ENCODE measurements at regions not wholly inside any gene's neighbourhood (a gene's known extent, or its start where the extent isn't known, plus 50 kb on each side); places are given as distances from the start of the nearest gene placed in this dataset.
"Not testable (repeated sequence)": the region's sequence is repeated elsewhere in the genome, so short reads cannot be mapped to it uniquely, and the experiment has no call there.

DNA sequence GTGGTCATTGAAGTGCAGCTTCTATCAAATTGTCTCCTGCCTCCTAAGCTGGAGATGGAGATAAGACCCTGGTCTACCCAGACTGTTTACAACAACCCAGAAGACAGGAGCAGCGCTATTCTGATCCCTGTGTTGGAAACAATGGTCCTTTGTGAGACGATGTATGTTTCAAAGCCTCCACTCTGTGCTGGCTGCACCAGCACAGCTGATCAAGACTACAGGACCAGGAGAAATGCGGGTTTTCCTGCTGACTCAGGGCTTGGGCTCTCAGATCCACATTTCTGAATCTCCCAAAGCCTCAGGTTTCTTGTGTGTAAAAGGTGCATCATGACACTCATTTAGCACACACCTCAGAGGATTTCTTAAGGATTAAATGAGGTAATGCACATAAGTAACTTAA, 92.0 kb downstream of the POU3F3 start:
- H4K20me1 ChIP-seq (ENCODE audit: insufficient read depth) = no peaks in the 10 kb centered on the region
- H3F3A ChIP-seq (ENCODE audit: insufficient read depth, low read length, poor library complexity, severe bottlenecking) = no peaks in the 10 kb centered on the region
- H3K27me3 ChIP-seq (ENCODE audit: insufficient read depth, low read depth, low read length) = no peaks in the 10 kb centered on the region
- no peak overlapping the region for H3K4me3 ChIP-seq (ENCODE audit: low read length)
- H3K27ac ChIP-seq (ENCODE audit: low read length) = no peak overlapping the region
- no peaks in the 10 kb centered on the region for H3K9me2 ChIP-seq (ENCODE audit: insufficient read depth, low read length)
- H3K79me2 ChIP-seq (replicated peaks; ENCODE audit: insufficient read depth, low read length) = no peaks in the 10 kb centered on the region
- no peak overlapping the region for H2AFZ ChIP-seq (ENCODE audit: low read depth, low read length)
- TF ChIP-seq, protein P1, sequence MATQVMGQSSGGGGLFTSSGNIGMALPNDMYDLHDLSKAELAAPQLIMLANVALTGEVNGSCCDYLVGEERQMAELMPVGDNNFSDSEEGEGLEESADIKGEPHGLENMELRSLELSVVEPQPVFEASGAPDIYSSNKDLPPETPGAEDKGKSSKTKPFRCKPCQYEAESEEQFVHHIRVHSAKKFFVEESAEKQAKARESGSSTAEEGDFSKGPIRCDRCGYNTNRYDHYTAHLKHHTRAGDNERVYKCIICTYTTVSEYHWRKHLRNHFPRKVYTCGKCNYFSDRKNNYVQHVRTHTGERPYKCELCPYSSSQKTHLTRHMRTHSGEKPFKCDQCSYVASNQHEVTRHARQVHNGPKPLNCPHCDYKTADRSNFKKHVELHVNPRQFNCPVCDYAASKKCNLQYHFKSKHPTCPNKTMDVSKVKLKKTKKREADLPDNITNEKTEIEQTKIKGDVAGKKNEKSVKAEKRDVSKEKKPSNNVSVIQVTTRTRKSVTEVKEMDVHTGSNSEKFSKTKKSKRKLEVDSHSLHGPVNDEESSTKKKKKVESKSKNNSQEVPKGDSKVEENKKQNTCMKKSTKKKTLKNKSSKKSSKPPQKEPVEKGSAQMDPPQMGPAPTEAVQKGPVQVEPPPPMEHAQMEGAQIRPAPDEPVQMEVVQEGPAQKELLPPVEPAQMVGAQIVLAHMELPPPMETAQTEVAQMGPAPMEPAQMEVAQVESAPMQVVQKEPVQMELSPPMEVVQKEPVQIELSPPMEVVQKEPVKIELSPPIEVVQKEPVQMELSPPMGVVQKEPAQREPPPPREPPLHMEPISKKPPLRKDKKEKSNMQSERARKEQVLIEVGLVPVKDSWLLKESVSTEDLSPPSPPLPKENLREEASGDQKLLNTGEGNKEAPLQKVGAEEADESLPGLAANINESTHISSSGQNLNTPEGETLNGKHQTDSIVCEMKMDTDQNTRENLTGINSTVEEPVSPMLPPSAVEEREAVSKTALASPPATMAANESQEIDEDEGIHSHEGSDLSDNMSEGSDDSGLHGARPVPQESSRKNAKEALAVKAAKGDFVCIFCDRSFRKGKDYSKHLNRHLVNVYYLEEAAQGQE (IDR thresholded peaks at IDR 0.05; ENCODE audit: borderline replicate concordance) = no peak
- TF ChIP-seq SMC3 (conservative IDR thresholded peaks at IDR 0.05; ENCODE audit: poor library complexity) = no peak
- no peak for TF ChIP-seq MXI1 (conservative IDR thresholded peaks at IDR 0.05; ENCODE audit: poor library complexity, severe bottlenecking)
- no peak for TF ChIP-seq POLR2AphosphoS5 (IDR thresholded peaks at IDR 0.05)
- TF ChIP-seq EZH2 (IDR thresholded peaks at IDR 0.05; ENCODE audit: borderline replicate concordance, insufficient read depth, low read length, poor library complexity, severe bottlenecking) = no peak
- TF ChIP-seq, protein P2, sequence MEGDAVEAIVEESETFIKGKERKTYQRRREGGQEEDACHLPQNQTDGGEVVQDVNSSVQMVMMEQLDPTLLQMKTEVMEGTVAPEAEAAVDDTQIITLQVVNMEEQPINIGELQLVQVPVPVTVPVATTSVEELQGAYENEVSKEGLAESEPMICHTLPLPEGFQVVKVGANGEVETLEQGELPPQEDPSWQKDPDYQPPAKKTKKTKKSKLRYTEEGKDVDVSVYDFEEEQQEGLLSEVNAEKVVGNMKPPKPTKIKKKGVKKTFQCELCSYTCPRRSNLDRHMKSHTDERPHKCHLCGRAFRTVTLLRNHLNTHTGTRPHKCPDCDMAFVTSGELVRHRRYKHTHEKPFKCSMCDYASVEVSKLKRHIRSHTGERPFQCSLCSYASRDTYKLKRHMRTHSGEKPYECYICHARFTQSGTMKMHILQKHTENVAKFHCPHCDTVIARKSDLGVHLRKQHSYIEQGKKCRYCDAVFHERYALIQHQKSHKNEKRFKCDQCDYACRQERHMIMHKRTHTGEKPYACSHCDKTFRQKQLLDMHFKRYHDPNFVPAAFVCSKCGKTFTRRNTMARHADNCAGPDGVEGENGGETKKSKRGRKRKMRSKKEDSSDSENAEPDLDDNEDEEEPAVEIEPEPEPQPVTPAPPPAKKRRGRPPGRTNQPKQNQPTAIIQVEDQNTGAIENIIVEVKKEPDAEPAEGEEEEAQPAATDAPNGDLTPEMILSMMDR (IDR thresholded peaks at IDR 0.05; ENCODE audit: poor library complexity, severe bottlenecking) = no peak
- no peak for TF ChIP-seq TAF1 (IDR thresholded peaks at IDR 0.05; ENCODE audit: low read depth)
- H3K9me3 ChIP-seq (ENCODE audit: low read length) = no peaks in the 10 kb centered on the region
- H3K9ac ChIP-seq (ENCODE audit: low read length) = no peak overlapping the region
- no peak overlapping the region for H3K4me2 ChIP-seq (ENCODE audit: low read length)
- no peaks in the 10 kb centered on the region for H3K36me3 ChIP-seq (ENCODE audit: insufficient read depth, low read length)

DNA sequence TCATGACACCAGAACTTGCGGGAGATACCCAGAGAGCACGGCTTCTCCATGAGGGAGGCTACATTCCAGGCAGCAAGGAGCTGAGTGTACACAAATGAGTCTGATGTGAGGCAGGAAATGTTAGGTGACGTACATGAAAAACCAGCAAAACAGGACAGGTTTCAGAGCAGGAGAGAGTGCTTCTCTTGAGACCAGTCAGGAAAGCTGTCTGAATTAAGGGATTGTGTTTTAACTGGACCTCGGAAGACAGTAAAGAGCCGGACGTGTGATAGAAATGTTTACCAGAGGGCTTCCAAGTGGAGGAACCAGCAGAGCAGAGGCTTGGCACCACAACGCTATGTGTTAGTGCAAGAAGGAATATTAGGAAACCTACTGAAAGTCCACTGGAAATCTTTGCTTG, 90.4 kb upstream of the MRPS9 start:
- H3K27ac ChIP-seq (ENCODE audit: low read length); H3K36me3 ChIP-seq (ENCODE audit: insufficient read depth, low read length); H3K4me3 ChIP-seq (ENCODE audit: low read length); H3K9ac ChIP-seq (ENCODE audit: low read length); H3K4me2 ChIP-seq (ENCODE audit: low read length); H2AFZ ChIP-seq (ENCODE audit: low read depth, low read length); H3K9me3 ChIP-seq (ENCODE audit: low read length); H4K20me1 ChIP-seq (ENCODE audit: insufficient read depth); H3K79me2 ChIP-seq (replicated peaks; ENCODE audit: insufficient read depth, low read length); H3F3A ChIP-seq (ENCODE audit: insufficient read depth, low read length, poor library complexity, severe bottlenecking); H3K9me2 ChIP-seq (ENCODE audit: insufficient read depth, low read length); H3K27me3 ChIP-seq (ENCODE audit: insufficient read depth, low read depth, low read length): not testable (repeated sequence)

DNA sequence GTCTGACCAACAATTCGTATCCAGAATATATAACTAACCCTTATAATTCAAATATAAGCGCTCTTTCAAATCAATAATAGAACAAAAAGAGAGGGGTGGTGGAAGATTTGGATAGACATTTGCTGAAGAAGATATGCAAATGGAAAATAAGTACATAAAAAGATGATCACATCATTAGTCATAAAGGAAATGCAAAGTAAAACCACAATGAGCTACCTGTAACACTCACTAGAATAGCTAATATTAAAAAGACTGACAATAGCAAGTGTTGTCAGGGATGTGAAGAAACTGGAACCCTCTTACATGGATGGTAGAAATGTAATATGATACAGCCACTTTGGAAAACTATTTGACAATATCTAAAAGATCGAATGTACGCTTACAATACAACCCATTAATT, 84.9 kb upstream of the MRPS9 start:
- H2AFZ ChIP-seq (ENCODE audit: low read depth, low read length) = no peak overlapping the region
- H3K36me3 ChIP-seq (ENCODE audit: insufficient read depth, low read length) = no peaks in the 10 kb centered on the region
- H4K20me1 ChIP-seq (ENCODE audit: insufficient read depth) = no peaks in the 10 kb centered on the region
- no peak overlapping the region for H3K27ac ChIP-seq (ENCODE audit: low read length)
- H3K27me3 ChIP-seq (ENCODE audit: insufficient read depth, low read depth, low read length) = no peaks in the 10 kb centered on the region
- H3K9me2 ChIP-seq (ENCODE audit: insufficient read depth, low read length) = no peaks in the 10 kb centered on the region
- no peaks in the 10 kb centered on the region for H3K9me3 ChIP-seq (ENCODE audit: low read length)
- H3K79me2 ChIP-seq (replicated peaks; ENCODE audit: insufficient read depth, low read length) = no peaks in the 10 kb centered on the region
- no peak overlapping the region for H3K9ac ChIP-seq (ENCODE audit: low read length)
- no peak overlapping the region for H3K4me3 ChIP-seq (ENCODE audit: low read length)
- no peaks in the 10 kb centered on the region for H3F3A ChIP-seq (ENCODE audit: insufficient read depth, low read length, poor library complexity, severe bottlenecking)
- H3K4me2 ChIP-seq (ENCODE audit: low read length) = no peak overlapping the region
- TF ChIP-seq, protein P1 (IDR thresholded peaks at IDR 0.05; ENCODE audit: borderline replicate concordance) = no peak

All from neural cell (in vitro differentiated cells).